WTC11 (cell line): ENCODE measurements at regions not wholly inside any gene's neighbourhood (a gene's known extent, or its start where the extent isn't known, plus 50 kb on each side); places are given as distances from the start of the nearest gene placed in this dataset.

ENCODE experiments used
- ATAC-seq: fragments of 200-7000 bp; cut with Tn5 transposase; 2 replicates; pipeline ENCODE4 v1.10.0; 2021; ENCODE audit warnings: mild to moderate bottlenecking, moderate library complexity
- CTCF ChIA-PET: fragments of 300-600 bp; sonication (Branson Sonifier 250); formaldehyde crosslinking; loops from one replicate; lab custom pipeline; 2021; ENCODE audit warnings: antibody characterized with exemption; lab: Charles Lee
- POLR2A ChIA-PET: fragments of 350-600 bp; sonication (Branson Sonifier 250); formaldehyde crosslinking; loops from one replicate; lab custom pipeline; 2021; ENCODE audit warnings: antibody characterized with exemption; lab: Charles Lee
- DNase-seq: peaks from one replicate; pipeline ENCODE4 v3.0.0; 2021; ENCODE audit warnings: low spot score
- H3K27ac Mint-ChIP-seq: 2 replicates; pipeline ENCODE4 v1.8.0; 2021; ENCODE audit warnings: mixed read lengths
- H3K27me3 Mint-ChIP-seq: 2 replicates; pipeline ENCODE4 v1.8.0; 2021; ENCODE audit warnings: low read depth, mild to moderate bottlenecking, moderate library complexity, mixed read lengths
- H3K36me3 Mint-ChIP-seq: 2 replicates; pipeline ENCODE4 v1.8.0; 2021; ENCODE audit warnings: mixed read lengths
- H3K4me1 Mint-ChIP-seq: 2 replicates; pipeline ENCODE4 v1.8.0; 2022; ENCODE audit warnings: mixed read lengths
- H3K4me3 Mint-ChIP-seq: 2 replicates; pipeline ENCODE4 v1.8.0; 2021; ENCODE audit warnings: mild to moderate bottlenecking, moderate library complexity, mixed read lengths
- H3K9me3 Mint-ChIP-seq: 2 replicates; pipeline ENCODE4 v1.8.0; 2021; ENCODE audit warnings: mixed read lengths
- ATF1 ChIP-seq: sonication (generic); formaldehyde crosslinking; IDR thresholded peaks from 2 replicates; pipeline ENCODE4 v1.8.1; 2023; ENCODE audit warnings: mild to moderate bottlenecking, moderate library complexity, missing genetic modification reagents
- ELF4 ChIP-seq: sonication (generic); formaldehyde crosslinking; IDR thresholded peaks from 2 replicates; pipeline ENCODE4 v1.8.1; 2022; ENCODE audit warnings: low read depth, mild to moderate bottlenecking, moderate library complexity, missing genetic modification reagents
- FOXJ3 ChIP-seq: sonication (generic); formaldehyde crosslinking; IDR thresholded peaks from 2 replicates; pipeline ENCODE4 v1.9.0; 2021; ENCODE audit warnings: missing genetic modification reagents, mild to moderate bottlenecking, borderline replicate concordance
- IRF2 ChIP-seq: sonication (generic); formaldehyde crosslinking; IDR thresholded peaks from 2 replicates; pipeline ENCODE4 v1.8.0; 2022; ENCODE audit warnings: low read depth, missing genetic modification reagents, borderline replicate concordance
- JUN ChIP-seq: sonication (generic); formaldehyde crosslinking; IDR thresholded peaks from 2 replicates; pipeline ENCODE4 v1.8.0; 2023; ENCODE audit warnings: mild to moderate bottlenecking, missing genetic modification reagents
- NFE2L1 ChIP-seq: sonication (generic); formaldehyde crosslinking; IDR thresholded peaks from 2 replicates; pipeline ENCODE4 v1.8.1; 2023; ENCODE audit warnings: missing genetic modification reagents
- NFYB ChIP-seq: sonication (generic); formaldehyde crosslinking; conservative IDR thresholded peaks from 2 replicates; pipeline ENCODE4 v1.8.0; 2022; ENCODE audit warnings: low read depth, missing genetic modification reagents
- NR2C2 ChIP-seq: sonication (generic); formaldehyde crosslinking; IDR thresholded peaks from 2 replicates; pipeline ENCODE4 v1.8.0; 2022; ENCODE audit warnings: mild to moderate bottlenecking, missing genetic modification reagents
- OVOL2 ChIP-seq: fragments of 250-450 bp; sonication (Bioruptor Pico); IDR thresholded peaks from 2 replicates; pipeline ENCODE4 v1.9.0; 2021; ENCODE audit warnings: mild to moderate bottlenecking, borderline replicate concordance
- RORB ChIP-seq: fragments of 250-450 bp; sonication (Bioruptor Pico); IDR thresholded peaks from 2 replicates; pipeline ENCODE4 v1.9.0; 2021; ENCODE audit warnings: mild to moderate bottlenecking
- SMAD4 ChIP-seq: sonication (generic); formaldehyde crosslinking; IDR thresholded peaks from 2 replicates; pipeline ENCODE4 v1.8.0; 2022; ENCODE audit warnings: mild to moderate bottlenecking, missing genetic modification reagents
- SP1 ChIP-seq: sonication (generic); formaldehyde crosslinking; conservative IDR thresholded peaks from 2 replicates; pipeline ENCODE4 v1.8.1; 2022; ENCODE audit warnings: missing genetic modification reagents
- TCF7 ChIP-seq: sonication (generic); formaldehyde crosslinking; IDR thresholded peaks from 2 replicates; pipeline ENCODE4 v1.8.0; 2022; ENCODE audit warnings: mild to moderate bottlenecking, low read depth, missing genetic modification reagents, moderate library complexity
- TEAD1 ChIP-seq: sonication (generic); formaldehyde crosslinking; IDR thresholded peaks from 2 replicates; pipeline ENCODE4 v1.8.0; 2022; ENCODE audit warnings: mild to moderate bottlenecking, missing genetic modification reagents
- ZNF121 ChIP-seq: sonication (generic); formaldehyde crosslinking; IDR thresholded peaks from 2 replicates; pipeline ENCODE4 v1.8.0; 2023; ENCODE audit warnings: missing genetic modification reagents
- ZNF416 ChIP-seq: fragments of 250-450 bp; sonication (Bioruptor Pico); IDR thresholded peaks from 2 replicates; pipeline ENCODE4 v1.9.0; 2021; ENCODE audit warnings: mild to moderate bottlenecking, inconsistent platforms
- TF ChIP-seq, protein P1 (sequence below): sonication (generic); formaldehyde crosslinking; IDR thresholded peaks from 2 replicates; pipeline ENCODE4 v1.8.0; 2022; ENCODE audit warnings: mild to moderate bottlenecking, missing genetic modification reagents
- TF ChIP-seq, protein P2 (sequence below): fragments of 200-600 bp; IDR thresholded peaks from 2 replicates; pipeline ENCODE4 v1.8.0; 2022; ENCODE audit warnings: antibody characterized with exemption
- TF ChIP-seq, protein P3 (sequence below): sonication (generic); formaldehyde crosslinking; IDR thresholded peaks from 2 replicates; pipeline ENCODE4 v1.8.0; 2022; ENCODE audit warnings: mild to moderate bottlenecking, missing genetic modification reagents
- TF ChIP-seq, protein P4 (sequence below): sonication (generic); formaldehyde crosslinking; IDR thresholded peaks from 2 replicates; pipeline ENCODE4 v1.8.1; 2023; ENCODE audit warnings: mild to moderate bottlenecking, missing genetic modification reagents
- TF ChIP-seq, protein P5 (sequence below): sonication (generic); formaldehyde crosslinking; IDR thresholded peaks from 2 replicates; pipeline ENCODE4 v1.8.1; 2023; ENCODE audit warnings: mild to moderate bottlenecking, moderate library complexity, missing genetic modification reagents
- TF ChIP-seq, protein P6 (sequence below): sonication (generic); formaldehyde crosslinking; IDR thresholded peaks from 2 replicates; pipeline ENCODE4 v1.8.1; 2022; ENCODE audit warnings: mild to moderate bottlenecking, moderate library complexity, missing genetic modification reagents
- TF ChIP-seq, protein P7 (sequence below): sonication (generic); formaldehyde crosslinking; IDR thresholded peaks from 2 replicates; pipeline ENCODE4 v1.8.1; 2022; ENCODE audit warnings: low read depth, missing genetic modification reagents, borderline replicate concordance
- TF ChIP-seq, protein P8 (sequence below): fragments of 250-450 bp; sonication (Bioruptor Pico); IDR thresholded peaks from 2 replicates; pipeline ENCODE4 v1.8.0; 2021; ENCODE audit warnings: mild to moderate bottlenecking
- TF ChIP-seq, protein P9 (sequence below): fragments of 250-450 bp; sonication (Bioruptor Pico); IDR thresholded peaks from 2 replicates; pipeline ENCODE4 v1.9.0; 2021; ENCODE audit warnings: moderate library complexity, mild to moderate bottlenecking, inconsistent platforms, borderline replicate concordance
- TF ChIP-seq, protein P10 (sequence below): fragments of 250-450 bp; sonication (Bioruptor Pico); IDR thresholded peaks from 2 replicates; pipeline ENCODE4 v1.9.0; 2021; ENCODE audit warnings: mild to moderate bottlenecking

DNA sequence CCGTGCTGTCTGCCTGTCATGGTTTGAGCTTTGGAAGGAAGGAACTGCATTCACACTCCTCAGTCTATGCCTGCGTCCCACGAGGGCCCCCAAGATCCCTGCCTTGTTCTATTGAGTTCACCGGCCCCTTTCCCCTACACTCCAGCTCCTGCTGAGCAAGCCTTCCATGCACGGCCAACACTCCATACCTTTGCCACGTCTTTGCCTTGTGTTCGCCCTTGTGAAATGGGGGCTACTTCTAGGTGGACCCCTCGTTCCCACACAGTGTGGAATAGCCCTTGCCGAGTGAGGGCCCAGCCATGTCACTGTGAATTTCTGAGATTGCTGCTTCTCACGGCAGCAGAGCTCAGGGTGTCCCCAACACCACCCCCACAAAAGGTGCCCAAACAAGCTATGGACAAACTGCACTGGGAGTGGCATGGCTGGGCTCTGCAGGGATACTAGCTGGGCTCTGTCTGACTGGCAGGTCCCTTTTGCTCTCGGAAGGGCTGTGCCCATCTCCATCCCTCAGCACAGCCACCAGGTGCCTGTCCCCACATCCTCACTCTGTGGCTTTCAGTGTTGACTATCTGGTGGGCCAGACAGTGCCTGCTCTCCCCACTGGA is 67.9 kb upstream of the ADAMTS2 start:
- no peaks in the 10 kb centered on the region for H3K36me3 Mint-ChIP-seq
- H3K9me3 Mint-ChIP-seq = peaks cover 7% of the 10 kb centered on the region; the same call in 1 of the 2 replicates
- CTCF ChIA-PET = no interaction called here

DNA sequence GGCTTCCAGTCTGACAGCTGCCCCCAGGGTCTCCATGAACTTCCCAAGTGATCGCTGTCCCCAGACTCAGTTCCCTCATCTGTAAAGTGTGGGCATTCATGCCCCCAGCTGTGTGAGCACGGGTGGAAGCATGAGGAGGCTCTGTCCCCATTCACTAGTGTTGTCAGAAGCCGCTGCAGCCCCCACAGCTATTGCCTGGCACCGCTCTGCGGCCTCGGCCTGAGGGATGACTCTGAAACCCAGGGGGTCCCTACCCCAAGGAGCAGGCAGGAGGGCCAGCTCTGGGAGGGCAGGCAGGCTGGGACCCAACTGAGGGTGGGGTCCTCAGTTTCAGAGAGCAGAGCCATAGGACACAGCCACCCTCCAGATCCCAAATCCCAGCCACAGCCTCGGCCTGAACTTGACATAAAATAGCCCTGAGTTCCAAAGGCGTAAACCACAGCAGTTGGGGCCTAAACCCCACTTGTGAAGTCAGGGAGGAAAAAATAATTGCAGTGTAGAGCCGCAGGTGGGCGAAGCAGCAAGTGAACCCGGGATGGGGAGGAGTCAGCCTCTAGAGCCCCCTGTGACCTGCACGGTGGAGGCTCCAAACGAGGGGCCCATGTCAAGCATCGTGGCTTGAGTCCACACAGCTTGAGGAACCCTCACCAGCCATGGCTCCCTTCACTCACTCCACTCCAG is 66.0 kb upstream of the ADAMTS2 start:
- Mint-ChIP-seq H3K27ac (no peak overlapping the region), H3K9me3 (peaks cover 7% of the 10 kb centered on the region; the same call in 1 of the 2 replicates), H3K27me3 (no peaks in the 10 kb centered on the region), H3K4me1 (no peaks in the 10 kb centered on the region), H3K36me3 (no peaks in the 10 kb centered on the region), H3K4me3 (no peak overlapping the region)
- DNase-seq (no peak), ATAC-seq (no peak)
- POLR2A ChIA-PET = no interaction called here
- CTCF ChIA-PET = no interaction called here
- TF ChIP-seq NFYB (CRISPR knock-in tag) = no peak
- TF ChIP-seq, protein P1, sequence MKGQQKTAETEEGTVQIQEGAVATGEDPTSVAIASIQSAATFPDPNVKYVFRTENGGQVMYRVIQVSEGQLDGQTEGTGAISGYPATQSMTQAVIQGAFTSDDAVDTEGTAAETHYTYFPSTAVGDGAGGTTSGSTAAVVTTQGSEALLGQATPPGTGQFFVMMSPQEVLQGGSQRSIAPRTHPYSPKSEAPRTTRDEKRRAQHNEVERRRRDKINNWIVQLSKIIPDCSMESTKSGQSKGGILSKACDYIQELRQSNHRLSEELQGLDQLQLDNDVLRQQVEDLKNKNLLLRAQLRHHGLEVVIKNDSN = no peak
- no peak for TF ChIP-seq SP1 (CRISPR knock-in tag)
- TF ChIP-seq, protein P2, sequence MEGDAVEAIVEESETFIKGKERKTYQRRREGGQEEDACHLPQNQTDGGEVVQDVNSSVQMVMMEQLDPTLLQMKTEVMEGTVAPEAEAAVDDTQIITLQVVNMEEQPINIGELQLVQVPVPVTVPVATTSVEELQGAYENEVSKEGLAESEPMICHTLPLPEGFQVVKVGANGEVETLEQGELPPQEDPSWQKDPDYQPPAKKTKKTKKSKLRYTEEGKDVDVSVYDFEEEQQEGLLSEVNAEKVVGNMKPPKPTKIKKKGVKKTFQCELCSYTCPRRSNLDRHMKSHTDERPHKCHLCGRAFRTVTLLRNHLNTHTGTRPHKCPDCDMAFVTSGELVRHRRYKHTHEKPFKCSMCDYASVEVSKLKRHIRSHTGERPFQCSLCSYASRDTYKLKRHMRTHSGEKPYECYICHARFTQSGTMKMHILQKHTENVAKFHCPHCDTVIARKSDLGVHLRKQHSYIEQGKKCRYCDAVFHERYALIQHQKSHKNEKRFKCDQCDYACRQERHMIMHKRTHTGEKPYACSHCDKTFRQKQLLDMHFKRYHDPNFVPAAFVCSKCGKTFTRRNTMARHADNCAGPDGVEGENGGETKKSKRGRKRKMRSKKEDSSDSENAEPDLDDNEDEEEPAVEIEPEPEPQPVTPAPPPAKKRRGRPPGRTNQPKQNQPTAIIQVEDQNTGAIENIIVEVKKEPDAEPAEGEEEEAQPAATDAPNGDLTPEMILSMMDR = no peak
- TF ChIP-seq, protein P3, sequence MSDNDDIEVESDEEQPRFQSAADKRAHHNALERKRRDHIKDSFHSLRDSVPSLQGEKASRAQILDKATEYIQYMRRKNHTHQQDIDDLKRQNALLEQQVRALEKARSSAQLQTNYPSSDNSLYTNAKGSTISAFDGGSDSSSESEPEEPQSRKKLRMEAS = no peak
- no peak for TF ChIP-seq FOXJ3 (CRISPR knock-in tag)
- TF ChIP-seq, protein P4, sequence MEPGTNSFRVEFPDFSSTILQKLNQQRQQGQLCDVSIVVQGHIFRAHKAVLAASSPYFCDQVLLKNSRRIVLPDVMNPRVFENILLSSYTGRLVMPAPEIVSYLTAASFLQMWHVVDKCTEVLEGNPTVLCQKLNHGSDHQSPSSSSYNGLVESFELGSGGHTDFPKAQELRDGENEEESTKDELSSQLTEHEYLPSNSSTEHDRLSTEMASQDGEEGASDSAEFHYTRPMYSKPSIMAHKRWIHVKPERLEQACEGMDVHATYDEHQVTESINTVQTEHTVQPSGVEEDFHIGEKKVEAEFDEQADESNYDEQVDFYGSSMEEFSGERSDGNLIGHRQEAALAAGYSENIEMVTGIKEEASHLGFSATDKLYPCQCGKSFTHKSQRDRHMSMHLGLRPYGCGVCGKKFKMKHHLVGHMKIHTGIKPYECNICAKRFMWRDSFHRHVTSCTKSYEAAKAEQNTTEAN (CRISPR knock-in tag) = no peak
- no peak for TF ChIP-seq RORB (CRISPR knock-in tag)
- TF ChIP-seq, protein P5, sequence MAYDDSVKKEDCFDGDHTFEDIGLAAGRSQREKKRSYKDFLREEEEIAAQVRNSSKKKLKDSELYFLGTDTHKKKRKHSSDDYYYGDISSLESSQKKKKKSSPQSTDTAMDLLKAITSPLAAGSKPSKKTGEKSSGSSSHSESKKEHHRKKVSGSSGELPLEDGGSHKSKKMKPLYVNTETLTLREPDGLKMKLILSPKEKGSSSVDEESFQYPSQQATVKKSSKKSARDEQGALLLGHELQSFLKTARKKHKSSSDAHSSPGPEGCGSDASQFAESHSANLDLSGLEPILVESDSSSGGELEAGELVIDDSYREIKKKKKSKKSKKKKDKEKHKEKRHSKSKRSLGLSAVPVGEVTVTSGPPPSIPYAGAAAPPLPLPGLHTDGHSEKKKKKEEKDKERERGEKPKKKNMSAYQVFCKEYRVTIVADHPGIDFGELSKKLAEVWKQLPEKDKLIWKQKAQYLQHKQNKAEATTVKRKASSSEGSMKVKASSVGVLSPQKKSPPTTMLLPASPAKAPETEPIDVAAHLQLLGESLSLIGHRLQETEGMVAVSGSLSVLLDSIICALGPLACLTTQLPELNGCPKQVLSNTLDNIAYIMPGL = no peak
- no peak for TF ChIP-seq ELF4 (CRISPR knock-in tag)
- TF ChIP-seq, protein P6, sequence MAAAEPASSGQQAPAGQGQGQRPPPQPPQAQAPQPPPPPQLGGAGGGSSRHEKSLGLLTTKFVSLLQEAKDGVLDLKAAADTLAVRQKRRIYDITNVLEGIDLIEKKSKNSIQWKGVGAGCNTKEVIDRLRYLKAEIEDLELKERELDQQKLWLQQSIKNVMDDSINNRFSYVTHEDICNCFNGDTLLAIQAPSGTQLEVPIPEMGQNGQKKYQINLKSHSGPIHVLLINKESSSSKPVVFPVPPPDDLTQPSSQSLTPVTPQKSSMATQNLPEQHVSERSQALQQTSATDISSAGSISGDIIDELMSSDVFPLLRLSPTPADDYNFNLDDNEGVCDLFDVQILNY (CRISPR knock-in tag) = no peak
- TF ChIP-seq, protein P7, sequence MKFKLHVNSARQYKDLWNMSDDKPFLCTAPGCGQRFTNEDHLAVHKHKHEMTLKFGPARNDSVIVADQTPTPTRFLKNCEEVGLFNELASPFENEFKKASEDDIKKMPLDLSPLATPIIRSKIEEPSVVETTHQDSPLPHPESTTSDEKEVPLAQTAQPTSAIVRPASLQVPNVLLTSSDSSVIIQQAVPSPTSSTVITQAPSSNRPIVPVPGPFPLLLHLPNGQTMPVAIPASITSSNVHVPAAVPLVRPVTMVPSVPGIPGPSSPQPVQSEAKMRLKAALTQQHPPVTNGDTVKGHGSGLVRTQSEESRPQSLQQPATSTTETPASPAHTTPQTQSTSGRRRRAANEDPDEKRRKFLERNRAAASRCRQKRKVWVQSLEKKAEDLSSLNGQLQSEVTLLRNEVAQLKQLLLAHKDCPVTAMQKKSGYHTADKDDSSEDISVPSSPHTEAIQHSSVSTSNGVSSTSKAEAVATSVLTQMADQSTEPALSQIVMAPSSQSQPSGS (CRISPR knock-in tag) = no peak
- TF ChIP-seq JUN (CRISPR knock-in tag) = no peak
- no peak for TF ChIP-seq NFE2L1 (CRISPR knock-in tag)

More for the DNA sequence above, 67.9 kb upstream of the ADAMTS2 start:
- no peaks in the 10 kb centered on the region for H3K27me3 Mint-ChIP-seq
- ATAC-seq = no peak
- H3K27ac Mint-ChIP-seq = no peak overlapping the region
- H3K4me1 Mint-ChIP-seq = no peaks in the 10 kb centered on the region
- TF ChIP-seq SMAD4 (CRISPR knock-in tag) (no peak), TEAD1 (CRISPR knock-in tag) (no peak), ZNF416 (CRISPR knock-in tag) (no peak), ZNF121 (CRISPR knock-in tag) (no peak), JUN (CRISPR knock-in tag) (no peak), OVOL2 (CRISPR knock-in tag) (no peak), TCF7 (CRISPR knock-in tag) (no peak), IRF2 (CRISPR knock-in tag) (no peak), NR2C2 (CRISPR knock-in tag) (no peak), ATF1 (CRISPR knock-in tag) (no peak)
- TF ChIP-seq, protein P8, sequence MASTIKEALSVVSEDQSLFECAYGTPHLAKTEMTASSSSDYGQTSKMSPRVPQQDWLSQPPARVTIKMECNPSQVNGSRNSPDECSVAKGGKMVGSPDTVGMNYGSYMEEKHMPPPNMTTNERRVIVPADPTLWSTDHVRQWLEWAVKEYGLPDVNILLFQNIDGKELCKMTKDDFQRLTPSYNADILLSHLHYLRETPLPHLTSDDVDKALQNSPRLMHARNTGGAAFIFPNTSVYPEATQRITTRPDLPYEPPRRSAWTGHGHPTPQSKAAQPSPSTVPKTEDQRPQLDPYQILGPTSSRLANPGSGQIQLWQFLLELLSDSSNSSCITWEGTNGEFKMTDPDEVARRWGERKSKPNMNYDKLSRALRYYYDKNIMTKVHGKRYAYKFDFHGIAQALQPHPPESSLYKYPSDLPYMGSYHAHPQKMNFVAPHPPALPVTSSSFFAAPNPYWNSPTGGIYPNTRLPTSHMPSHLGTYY (CRISPR knock-in tag) = no peak
- TF ChIP-seq, protein P9, sequence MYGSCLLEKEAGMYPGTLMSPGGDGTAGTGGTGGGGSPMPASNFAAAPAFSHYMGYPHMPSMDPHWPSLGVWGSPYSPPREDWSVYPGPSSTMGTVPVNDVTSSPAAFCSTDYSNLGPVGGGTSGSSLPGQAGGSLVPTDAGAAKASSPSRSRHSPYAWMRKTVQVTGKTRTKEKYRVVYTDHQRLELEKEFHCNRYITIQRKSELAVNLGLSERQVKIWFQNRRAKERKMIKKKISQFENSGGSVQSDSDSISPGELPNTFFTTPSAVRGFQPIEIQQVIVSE (CRISPR knock-in tag) = no peak
- TF ChIP-seq, protein P10, sequence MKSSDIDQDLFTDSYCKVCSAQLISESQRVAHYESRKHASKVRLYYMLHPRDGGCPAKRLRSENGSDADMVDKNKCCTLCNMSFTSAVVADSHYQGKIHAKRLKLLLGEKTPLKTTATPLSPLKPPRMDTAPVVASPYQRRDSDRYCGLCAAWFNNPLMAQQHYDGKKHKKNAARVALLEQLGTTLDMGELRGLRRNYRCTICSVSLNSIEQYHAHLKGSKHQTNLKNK (CRISPR knock-in tag) = no peak
- TF ChIP-seq, protein P1 = no peak
- no peak overlapping the region for H3K4me3 Mint-ChIP-seq
- no peak for DNase-seq
- POLR2A ChIA-PET = no interaction called here
